ENCODE measurements at regions not wholly inside any gene's neighbourhood (a gene's known extent, or its start where the extent isn't known, plus 50 kb on each side); places are given as distances from the start of the nearest gene placed in this dataset.

DNA sequence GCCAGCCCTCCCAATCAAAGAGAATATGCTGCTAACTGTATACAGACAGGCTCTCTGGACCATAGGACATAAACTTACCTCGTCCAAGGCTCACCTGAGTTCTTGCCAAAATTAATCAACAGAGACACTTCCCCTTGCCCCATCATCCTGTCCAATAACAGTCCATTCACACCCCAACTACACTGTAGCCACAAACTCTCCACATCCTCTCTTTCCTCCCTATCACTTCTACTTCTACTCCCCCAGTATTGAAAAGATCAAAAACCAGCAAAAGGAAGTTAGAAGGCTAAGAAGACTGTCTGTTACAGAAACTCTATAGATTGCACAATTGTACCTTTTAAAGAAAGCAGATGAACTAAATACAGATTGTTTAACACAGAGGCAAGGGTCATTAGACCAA is 133.5 kb upstream of the STT3B start:
- TF ChIP-seq, protein P1, sequence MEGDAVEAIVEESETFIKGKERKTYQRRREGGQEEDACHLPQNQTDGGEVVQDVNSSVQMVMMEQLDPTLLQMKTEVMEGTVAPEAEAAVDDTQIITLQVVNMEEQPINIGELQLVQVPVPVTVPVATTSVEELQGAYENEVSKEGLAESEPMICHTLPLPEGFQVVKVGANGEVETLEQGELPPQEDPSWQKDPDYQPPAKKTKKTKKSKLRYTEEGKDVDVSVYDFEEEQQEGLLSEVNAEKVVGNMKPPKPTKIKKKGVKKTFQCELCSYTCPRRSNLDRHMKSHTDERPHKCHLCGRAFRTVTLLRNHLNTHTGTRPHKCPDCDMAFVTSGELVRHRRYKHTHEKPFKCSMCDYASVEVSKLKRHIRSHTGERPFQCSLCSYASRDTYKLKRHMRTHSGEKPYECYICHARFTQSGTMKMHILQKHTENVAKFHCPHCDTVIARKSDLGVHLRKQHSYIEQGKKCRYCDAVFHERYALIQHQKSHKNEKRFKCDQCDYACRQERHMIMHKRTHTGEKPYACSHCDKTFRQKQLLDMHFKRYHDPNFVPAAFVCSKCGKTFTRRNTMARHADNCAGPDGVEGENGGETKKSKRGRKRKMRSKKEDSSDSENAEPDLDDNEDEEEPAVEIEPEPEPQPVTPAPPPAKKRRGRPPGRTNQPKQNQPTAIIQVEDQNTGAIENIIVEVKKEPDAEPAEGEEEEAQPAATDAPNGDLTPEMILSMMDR (conservative IDR thresholded peaks at IDR 0.05; ENCODE audit: low read depth in 2 of 2), result no peak
- TF ChIP-seq EZH2 (IDR thresholded peaks at IDR 0.05; ENCODE audit: low read depth, unreplicated experiment), result no peak
- TF ChIP-seq, protein P2, sequence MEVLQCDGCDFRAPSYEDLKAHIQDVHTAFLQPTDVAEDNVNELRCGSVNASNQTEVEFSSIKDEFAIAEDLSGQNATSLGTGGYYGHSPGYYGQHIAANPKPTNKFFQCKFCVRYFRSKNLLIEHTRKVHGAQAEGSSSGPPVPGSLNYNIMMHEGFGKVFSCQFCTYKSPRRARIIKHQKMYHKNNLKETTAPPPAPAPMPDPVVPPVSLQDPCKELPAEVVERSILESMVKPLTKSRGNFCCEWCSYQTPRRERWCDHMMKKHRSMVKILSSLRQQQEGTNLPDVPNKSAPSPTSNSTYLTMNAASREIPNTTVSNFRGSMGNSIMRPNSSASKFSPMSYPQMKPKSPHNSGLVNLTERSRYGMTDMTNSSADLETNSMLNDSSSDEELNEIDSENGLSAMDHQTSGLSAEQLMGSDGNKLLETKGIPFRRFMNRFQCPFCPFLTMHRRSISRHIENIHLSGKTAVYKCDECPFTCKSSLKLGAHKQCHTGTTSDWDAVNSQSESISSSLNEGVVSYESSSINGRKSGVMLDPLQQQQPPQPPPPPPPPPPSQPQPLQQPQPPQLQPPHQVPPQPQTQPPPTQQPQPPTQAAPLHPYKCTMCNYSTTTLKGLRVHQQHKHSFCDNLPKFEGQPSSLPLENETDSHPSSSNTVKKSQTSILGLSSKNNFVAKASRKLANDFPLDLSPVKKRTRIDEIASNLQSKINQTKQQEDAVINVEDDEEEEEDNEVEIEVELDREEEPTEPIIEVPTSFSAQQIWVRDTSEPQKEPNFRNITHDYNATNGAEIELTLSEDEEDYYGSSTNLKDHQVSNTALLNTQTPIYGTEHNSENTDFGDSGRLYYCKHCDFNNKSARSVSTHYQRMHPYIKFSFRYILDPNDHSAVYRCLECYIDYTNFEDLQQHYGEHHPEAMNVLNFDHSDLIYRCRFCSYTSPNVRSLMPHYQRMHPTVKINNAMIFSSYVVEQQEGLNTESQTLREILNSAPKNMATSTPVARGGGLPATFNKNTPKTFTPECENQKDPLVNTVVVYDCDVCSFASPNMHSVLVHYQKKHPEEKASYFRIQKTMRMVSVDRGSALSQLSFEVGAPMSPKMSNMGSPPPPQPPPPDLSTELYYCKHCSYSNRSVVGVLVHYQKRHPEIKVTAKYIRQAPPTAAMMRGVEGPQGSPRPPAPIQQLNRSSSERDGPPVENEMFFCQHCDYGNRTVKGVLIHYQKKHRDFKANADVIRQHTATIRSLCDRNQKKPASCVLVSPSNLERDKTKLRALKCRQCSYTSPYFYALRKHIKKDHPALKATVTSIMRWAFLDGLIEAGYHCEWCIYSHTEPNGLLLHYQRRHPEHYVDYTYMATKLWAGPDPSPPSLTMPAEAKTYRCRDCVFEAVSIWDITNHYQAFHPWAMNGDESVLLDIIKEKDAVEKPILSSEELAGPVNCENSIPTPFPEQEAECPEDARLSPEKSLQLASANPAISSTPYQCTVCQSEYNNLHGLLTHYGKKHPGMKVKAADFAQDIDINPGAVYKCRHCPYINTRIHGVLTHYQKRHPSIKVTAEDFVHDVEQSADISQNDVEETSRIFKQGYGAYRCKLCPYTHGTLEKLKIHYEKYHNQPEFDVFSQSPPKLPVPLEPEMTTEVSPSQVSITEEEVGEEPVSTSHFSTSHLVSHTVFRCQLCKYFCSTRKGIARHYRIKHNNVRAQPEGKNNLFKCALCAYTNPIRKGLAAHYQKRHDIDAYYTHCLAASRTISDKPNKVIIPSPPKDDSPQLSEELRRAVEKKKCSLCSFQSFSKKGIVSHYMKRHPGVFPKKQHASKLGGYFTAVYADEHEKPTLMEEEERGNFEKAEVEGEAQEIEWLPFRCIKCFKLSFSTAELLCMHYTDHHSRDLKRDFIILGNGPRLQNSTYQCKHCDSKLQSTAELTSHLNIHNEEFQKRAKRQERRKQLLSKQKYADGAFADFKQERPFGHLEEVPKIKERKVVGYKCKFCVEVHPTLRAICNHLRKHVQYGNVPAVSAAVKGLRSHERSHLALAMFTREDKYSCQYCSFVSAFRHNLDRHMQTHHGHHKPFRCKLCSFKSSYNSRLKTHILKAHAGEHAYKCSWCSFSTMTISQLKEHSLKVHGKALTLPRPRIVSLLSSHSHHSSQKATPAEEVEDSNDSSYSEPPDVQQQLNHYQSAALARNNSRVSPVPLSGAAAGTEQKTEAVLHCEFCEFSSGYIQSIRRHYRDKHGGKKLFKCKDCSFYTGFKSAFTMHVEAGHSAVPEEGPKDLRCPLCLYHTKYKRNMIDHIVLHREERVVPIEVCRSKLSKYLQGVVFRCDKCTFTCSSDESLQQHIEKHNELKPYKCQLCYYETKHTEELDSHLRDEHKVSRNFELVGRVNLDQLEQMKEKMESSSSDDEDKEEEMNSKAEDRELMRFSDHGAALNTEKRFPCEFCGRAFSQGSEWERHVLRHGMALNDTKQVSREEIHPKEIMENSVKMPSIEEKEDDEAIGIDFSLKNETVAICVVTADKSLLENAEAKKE (CRISPR knock-in tag; IDR thresholded peaks at IDR 0.05), result no peak
- TF ChIP-seq POLR2AphosphoS5 (IDR thresholded peaks at IDR 0.05; ENCODE audit: low read depth), result no peak
- TF ChIP-seq ZNF114 (CRISPR knock-in tag; IDR thresholded peaks at IDR 0.05), result no peak
- TF ChIP-seq, protein P3, sequence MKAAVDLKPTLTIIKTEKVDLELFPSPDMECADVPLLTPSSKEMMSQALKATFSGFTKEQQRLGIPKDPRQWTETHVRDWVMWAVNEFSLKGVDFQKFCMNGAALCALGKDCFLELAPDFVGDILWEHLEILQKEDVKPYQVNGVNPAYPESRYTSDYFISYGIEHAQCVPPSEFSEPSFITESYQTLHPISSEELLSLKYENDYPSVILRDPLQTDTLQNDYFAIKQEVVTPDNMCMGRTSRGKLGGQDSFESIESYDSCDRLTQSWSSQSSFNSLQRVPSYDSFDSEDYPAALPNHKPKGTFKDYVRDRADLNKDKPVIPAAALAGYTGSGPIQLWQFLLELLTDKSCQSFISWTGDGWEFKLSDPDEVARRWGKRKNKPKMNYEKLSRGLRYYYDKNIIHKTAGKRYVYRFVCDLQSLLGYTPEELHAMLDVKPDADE (IDR thresholded peaks at IDR 0.05), result no peak
- no peak for TF ChIP-seq CREB1 (CRISPR knock-in tag; IDR thresholded peaks at IDR 0.05; ENCODE audit: low read depth)
- TF ChIP-seq STAT1 (IDR thresholded peaks at IDR 0.05; ENCODE audit: unreplicated experiment), result no peak
